ENCODE measurements at regions not wholly inside any gene's neighbourhood (a gene's known extent, or its start where the extent isn't known, plus 50 kb on each side); places are given as distances from the start of the nearest gene placed in this dataset.
"Not testable (repeated sequence)": the region's sequence is repeated elsewhere in the genome, so short reads cannot be mapped to it uniquely, and the experiment has no call there.

DNA sequence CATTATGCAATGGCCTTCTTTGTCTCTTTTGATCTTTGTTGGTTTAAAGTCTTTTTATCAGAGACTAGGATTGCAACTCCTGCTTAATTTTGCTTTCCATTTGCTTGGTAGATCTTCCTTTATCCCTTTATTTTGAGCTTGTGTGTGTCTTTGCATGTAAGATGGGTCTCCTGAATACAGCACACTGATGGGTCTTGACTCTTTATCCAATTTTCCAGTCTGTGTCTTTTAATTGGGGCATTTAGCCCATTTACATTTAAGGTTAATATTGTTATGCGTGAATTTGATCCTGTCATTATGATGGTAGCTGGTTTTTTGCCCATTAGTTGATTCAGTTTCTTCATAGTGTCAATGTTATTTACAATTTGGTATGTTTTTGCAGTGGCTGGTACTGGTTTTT, 56.9 kb upstream of the TBX18 start:
- DNase-seq (ENCODE audit: low read depth in 3 of 3), result not testable (repeated sequence)

DNA sequence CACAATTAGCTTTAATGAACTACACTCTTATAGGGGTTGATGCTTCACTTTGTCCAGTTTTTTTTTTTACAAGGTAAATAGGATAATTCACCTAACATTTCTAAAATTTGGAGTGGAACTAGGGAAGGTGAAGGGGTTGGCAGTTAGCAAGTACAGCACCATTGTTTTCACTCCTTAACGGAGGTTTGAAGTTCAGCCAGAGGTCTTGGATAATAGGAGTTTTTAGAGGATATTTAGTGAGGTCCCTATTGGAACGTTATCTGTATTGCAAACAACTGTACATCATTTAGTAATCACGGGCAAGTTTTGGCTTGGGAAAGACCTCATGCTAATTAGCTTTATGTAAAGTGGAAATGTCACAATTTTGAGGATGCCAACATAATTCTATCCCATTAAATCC, 52.3 kb upstream of the TBX18 start:
- DNase-seq (ENCODE audit: low read depth in 3 of 3), result no peak

DNA sequence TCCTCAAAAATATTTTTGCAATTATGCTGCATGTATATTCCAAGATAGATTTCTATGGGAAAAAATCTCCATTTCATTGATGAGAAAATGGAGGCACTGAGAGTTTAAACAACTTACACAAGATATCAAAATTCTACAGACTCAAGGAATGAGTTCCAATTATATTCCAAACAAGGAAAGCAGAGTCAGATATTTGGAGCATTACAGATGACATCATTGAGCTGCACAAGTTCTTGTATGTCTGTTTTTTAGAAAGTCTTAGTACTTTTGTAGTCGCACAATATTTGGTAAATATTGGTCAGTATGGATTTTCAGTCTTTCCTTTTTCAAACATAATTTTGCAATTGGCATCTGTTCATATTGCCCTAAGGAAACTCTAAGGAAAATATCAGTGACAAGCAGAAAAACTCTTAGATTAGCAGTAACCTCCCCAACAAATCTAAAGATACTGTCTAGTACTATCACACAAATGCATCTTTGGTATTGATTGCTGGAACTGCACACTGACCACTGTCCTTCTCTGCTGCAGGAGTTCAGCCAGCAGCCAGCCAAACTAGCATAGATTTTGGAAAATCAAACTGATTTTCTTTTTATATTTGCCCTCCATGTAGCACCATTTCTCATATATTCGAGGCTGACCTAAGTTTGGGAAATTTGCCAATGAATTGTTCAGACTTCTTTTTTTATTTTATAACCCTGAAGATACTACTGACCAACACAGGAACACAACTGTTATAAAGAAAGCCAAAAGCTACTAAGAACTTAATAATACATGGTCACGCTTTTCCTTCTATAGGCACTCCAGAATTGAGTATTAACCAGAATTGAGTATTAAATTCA, 51.7 kb upstream of the TBX18 start:
- DNase-seq (ENCODE audit: low read depth in 3 of 3), result no peak
